IMR-90 (cell line): ENCODE measurements at regions not wholly inside any gene's neighbourhood (a gene's known extent, or its start where the extent isn't known, plus 50 kb on each side); places are given as distances from the start of the nearest gene placed in this dataset.

Experiments
- ATAC-seq: fragments of 200-7000 bp; cut with Tn5 transposase; 2 replicates; pipeline ENCODE4 v1.9.1; 2020; ENCODE audit warnings: low read depth, mild to moderate bottlenecking, moderate library complexity
- BruUV-seq: library from RNA; stranded (reverse); fragments of 400-500 nt; replicated peaks from 2 replicates; lab custom pipeline; 2021; lab: Mats Ljungman, UMichigan
- CTCF ChIA-PET: fragments of 300-600 bp; formaldehyde crosslinking; extraction: SDS; loops from one replicate; lab custom pipeline; 2021; ENCODE audit warnings: antibody characterized with exemption; lab: Yijun Ruan, JAX
- POLR2A ChIA-PET: fragments of 300-600 bp; sonication (Branson Sonifier 250); formaldehyde crosslinking; loops from one replicate; lab custom pipeline; 2022; ENCODE audit warnings: antibody characterized with exemption; ENCODE audit not compliant: unreplicated experiment; lab: Charles Lee
- DNase-seq: peaks from one replicate; pipeline ENCODE4 v3.0.0; 2013
- H2AFZ ChIP-seq: replicated peaks from 2 replicates; pipeline ENCODE3; 2013; ENCODE audit warnings: low read length, mild to moderate bottlenecking; ENCODE audit not compliant: poor library complexity
- H2AK5ac ChIP-seq: 2 replicates; pipeline ENCODE4 v1.6.1; 2013; ENCODE audit warnings: low read depth, low read length, inconsistent platforms
- H2AK9ac ChIP-seq: replicated peaks from 2 replicates; pipeline ENCODE3; 2013; ENCODE audit warnings: mild to moderate bottlenecking, low read depth, low read length, moderate library complexity; ENCODE audit not compliant: poor library complexity
- H2BK120ac ChIP-seq: 2 replicates; pipeline ENCODE4 v1.6.1; 2013; ENCODE audit warnings: low read depth, low read length, inconsistent platforms
- H2BK15ac ChIP-seq: 3 replicates; pipeline ENCODE4 v1.6.1; 2013; ENCODE audit warnings: low read depth, low read length, inconsistent platforms
- H2BK20ac ChIP-seq: 2 replicates; pipeline ENCODE4 v1.6.1; 2013; ENCODE audit warnings: low read depth, mild to moderate bottlenecking, inconsistent platforms, low read length, moderate library complexity
- H2BK5ac ChIP-seq: 2 replicates; pipeline ENCODE4 v1.6.1; 2013; ENCODE audit warnings: mild to moderate bottlenecking, low read depth, low read length, inconsistent platforms; ENCODE audit not compliant: poor library complexity, severe bottlenecking
- H3K14ac ChIP-seq: replicated peaks from 2 replicates; pipeline ENCODE4 v1.6.1; 2013; ENCODE audit warnings: low read depth, low read length, inconsistent platforms
- H3K18ac ChIP-seq: 2 replicates; pipeline ENCODE4 v1.6.1; 2013; ENCODE audit warnings: low read depth, low read length, control low read depth
- H3K23ac ChIP-seq: 2 replicates; pipeline ENCODE4 v1.6.1; 2013; ENCODE audit warnings: low read depth, low read length, inconsistent platforms
- H3K27ac ChIP-seq: 2 replicates; pipeline ENCODE4 v1.5.1; 2013; ENCODE audit warnings: mild to moderate bottlenecking, control low read depth, low read length; ENCODE audit not compliant: insufficient read depth
- H3K27me3 ChIP-seq: 2 replicates; pipeline ENCODE4 v1.6.1; 2013; ENCODE audit warnings: low read length; ENCODE audit not compliant: control insufficient read depth, insufficient read depth
- H3K36me3 ChIP-seq: 2 replicates; pipeline ENCODE4 v1.6.1; 2013; ENCODE audit warnings: low read length, mixed read lengths; ENCODE audit not compliant: control insufficient read depth, insufficient read depth
- H3K4ac ChIP-seq: 2 replicates; pipeline ENCODE4 v1.6.1; 2013; ENCODE audit warnings: low read depth, low read length, inconsistent platforms
- H3K4me1 ChIP-seq: 2 replicates; pipeline ENCODE4 v1.6.1; 2013; ENCODE audit warnings: low read length, mixed read lengths; ENCODE audit not compliant: control insufficient read depth, insufficient read depth
- H3K4me2 ChIP-seq: 2 replicates; pipeline ENCODE4 v1.6.1; 2013; ENCODE audit warnings: low read depth, mild to moderate bottlenecking, control low read depth, low read length, moderate library complexity
- H3K4me3 ChIP-seq: 2 replicates; pipeline ENCODE4 v1.5.1; 2013; ENCODE audit warnings: low read depth, mild to moderate bottlenecking, control low read depth, low read length, moderate library complexity; ENCODE audit not compliant: insufficient read depth
- H3K56ac ChIP-seq: 2 replicates; pipeline ENCODE4 v1.6.1; 2013; ENCODE audit warnings: low read length, inconsistent platforms; ENCODE audit not compliant: insufficient read depth; ENCODE audit errors: extremely low read depth
- H3K79me1 ChIP-seq, 2 experiments: 2 replicates each; pipeline ENCODE4 v1.6.1; 2013; ENCODE audit warnings: low read length in 2 of 2, inconsistent platforms in 1 of 2, low read depth in 1 of 2
- H3K9ac ChIP-seq: 2 replicates; pipeline ENCODE4 v1.6.1; 2013; ENCODE audit warnings: low read depth, low read length, control low read depth
- H3K9me1 ChIP-seq: 2 replicates; pipeline ENCODE4 v1.6.1; 2013; ENCODE audit warnings: low read length, inconsistent platforms; ENCODE audit not compliant: insufficient read depth
- H3K9me3 ChIP-seq: 2 replicates; pipeline ENCODE4 v1.6.1; 2013; ENCODE audit warnings: low read length; ENCODE audit not compliant: control insufficient read depth, insufficient read depth
- H4K20me1 ChIP-seq: 2 replicates; pipeline ENCODE4 v1.6.1; 2013; ENCODE audit warnings: low read length, inconsistent platforms; ENCODE audit not compliant: insufficient read depth
- H4K5ac ChIP-seq: 2 replicates; pipeline ENCODE4 v1.6.1; 2013; ENCODE audit warnings: mild to moderate bottlenecking, low read depth, low read length, control low read depth
- H4K8ac ChIP-seq, 2 experiments: 2 replicates each; pipeline ENCODE4 v1.6.1; 2013; ENCODE audit warnings: low read depth in 2 of 2, low read length in 2 of 2, control low read depth in 1 of 2, inconsistent platforms in 1 of 2
- H4K91ac ChIP-seq: 2 replicates; pipeline ENCODE4 v1.6.1; 2013; ENCODE audit warnings: low read depth, low read length, inconsistent platforms; ENCODE audit not compliant: insufficient read depth
- BHLHE40 ChIP-seq: fragments of 150-350 bp; IDR thresholded peaks from 2 replicates; pipeline ENCODE4 v1.6.1; 2016; ENCODE audit warnings: mild to moderate bottlenecking, low read depth, low read length
- CEBPB ChIP-seq: IDR thresholded peaks from 2 replicates; pipeline ENCODE4 v1.6.1; 2012; ENCODE audit warnings: low read depth, low read length, improper control_type of control experiment
- CHD1 ChIP-seq: IDR thresholded peaks from 2 replicates; pipeline ENCODE4 v1.6.1; 2012; ENCODE audit warnings: low read depth, low read length, improper control_type of control experiment
- ELK1 ChIP-seq: fragments of 150-350 bp; IDR thresholded peaks from 2 replicates; pipeline ENCODE4 v1.6.1; 2016; ENCODE audit warnings: low read depth, mild to moderate bottlenecking, low read length, moderate library complexity, borderline replicate concordance
- FOS ChIP-seq: fragments of 150-350 bp; IDR thresholded peaks from 2 replicates; pipeline ENCODE4 v1.6.1; 2016; ENCODE audit warnings: low read depth, low read length
- MAFK ChIP-seq: IDR thresholded peaks from 2 replicates; pipeline ENCODE4 v1.6.1; 2012; ENCODE audit warnings: low read depth, low read length, improper control_type of control experiment
- MAZ ChIP-seq: IDR thresholded peaks from 2 replicates; pipeline ENCODE4 v1.6.1; 2012; ENCODE audit warnings: low read depth, mild to moderate bottlenecking, low read length, improper control_type of control experiment, moderate library complexity, borderline replicate concordance
- MXI1 ChIP-seq: IDR thresholded peaks from 2 replicates; pipeline ENCODE4 v1.6.1; 2012; ENCODE audit warnings: low read depth, mild to moderate bottlenecking, low read length, moderate library complexity, borderline replicate concordance
- NFE2L2 ChIP-seq: fragments of 150-350 bp; IDR thresholded peaks from 2 replicates; pipeline ENCODE4 v1.6.1; 2016; ENCODE audit warnings: low read depth, mild to moderate bottlenecking, low read length
- POLR2A ChIP-seq: IDR thresholded peaks from 2 replicates; pipeline ENCODE4 v1.6.1; 2012; ENCODE audit warnings: mild to moderate bottlenecking, low read depth, low read length
- RAD21 ChIP-seq: IDR thresholded peaks from 2 replicates; pipeline ENCODE4 v1.6.1; 2012; ENCODE audit warnings: low read length, improper control_type of control experiment
- RCOR1 ChIP-seq: IDR thresholded peaks from 2 replicates; pipeline ENCODE4 v1.6.1; 2012; ENCODE audit warnings: mild to moderate bottlenecking, low read length, improper control_type of control experiment; ENCODE audit not compliant: insufficient replicate concordance
- RFX5 ChIP-seq: IDR thresholded peaks from 2 replicates; pipeline ENCODE4 v1.8.0; 2012; ENCODE audit warnings: low read depth, mild to moderate bottlenecking, low read length, moderate library complexity
- SMC3 ChIP-seq: fragments of 150-350 bp; IDR thresholded peaks from 2 replicates; pipeline ENCODE4 v1.6.1; 2016; ENCODE audit warnings: low read depth, mild to moderate bottlenecking, antibody characterized with exemption, low read length, moderate library complexity
- WGBS, 2 experiments: methylation state at CpG; one replicate each; pipeline versions ENCODE4 v1.1.5 to v1.1.7; 2013; ENCODE audit warnings: missing lambda C conversion rate in 2 of 2; ENCODE audit not compliant: insufficient read length in 1 of 2; ENCODE audit errors: extremely low coverage in 2 of 2; 5-methylcytosine and 5-hydroxymethylcytosine counted together
- dilution Hi-C: fragments of 300-500 bp; cut with HindIII; formaldehyde crosslinking; loops from one replicate; pipeline ENCODE4 v1.14.3; 2018; ENCODE audit warnings: low sequenced_read_pairs; ENCODE audit not compliant: unreplicated experiment
- in situ Hi-C: fragments of 300-500 bp; cut with MboI; formaldehyde crosslinking; loops from 3 replicates; pipeline ENCODE4 v1.14.3; 2019; ENCODE audit warnings: low sequenced_read_pairs, inconsistent platforms, mixed read lengths
- intact Hi-C: fragments of 100-400 bp; cut with micrococcal nuclease; formaldehyde crosslinking; loops from 2 replicates; pipeline ENCODE4 v1.10.0; 2022
- TF ChIP-seq, protein P1 (sequence below): fragments of 150-350 bp; IDR thresholded peaks from 2 replicates; pipeline ENCODE4 v1.6.1; 2017; ENCODE audit warnings: mild to moderate bottlenecking, antibody characterized with exemption, low read length, low read depth
- TF ChIP-seq, protein P2 (sequence below): conservative IDR thresholded peaks from 2 replicates; pipeline ENCODE4 v1.5.1; 2012; ENCODE audit warnings: mild to moderate bottlenecking, low read depth, low read length, improper control_type of control experiment

DNA sequence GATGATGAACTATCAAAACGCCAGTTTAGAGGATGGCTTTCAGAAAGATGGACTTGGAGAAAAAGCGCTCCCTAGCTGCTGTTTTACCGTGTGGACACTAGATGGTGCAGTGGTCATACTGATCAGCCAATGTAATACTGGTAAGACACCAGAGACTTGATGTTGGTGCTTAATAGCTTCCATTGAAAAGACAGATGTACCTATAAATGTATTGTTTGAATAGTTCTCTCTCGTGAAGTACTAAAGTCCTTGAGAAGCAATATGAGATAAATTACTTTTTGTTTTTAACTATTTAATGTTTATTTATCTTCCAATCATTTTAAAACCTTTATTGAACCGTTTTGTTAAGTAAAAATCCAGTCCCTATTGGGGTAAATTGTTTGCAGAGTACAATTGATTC, 63.9 kb upstream of the FUCA2 start:
- no TSS peak for BruUV-seq
- Histone ChIP-seq H3K9me1 (0 out of 2 replicates have a peak, but pooled peaks cover 5% of the 10 kb centered on the region), H4K8ac (no peak overlapping the region), H3K4me2 (no peak overlapping the region), H3K14ac (no peak overlapping the region), H4K5ac (no peak overlapping the region), H2BK5ac (no peak overlapping the region), H2AK5ac (no peak overlapping the region), H3K79me1 (peaks cover 0 to 15% of the 10 kb centered on the region in 2 experiments; a peak in 2 of 4 replicates), H3K4me1 (peaks cover 3% of the 10 kb centered on the region), H3K9me3 (peaks cover 2% of the 10 kb centered on the region), H3K9ac (no peak overlapping the region), H3K27ac (no peak overlapping the region), H3K23ac (no peak overlapping the region), H4K20me1 (no peaks in the 10 kb centered on the region), H3K56ac (no peak overlapping the region), H3K4me3 (no peak overlapping the region), H2BK20ac (no peak overlapping the region), H3K4ac (no peak overlapping the region), H4K91ac (no peak overlapping the region), H2BK15ac (no peak overlapping the region), H3K18ac (no peak overlapping the region), H2AFZ (no peak overlapping the region), H3K27me3 (no peaks in the 10 kb centered on the region), H3K36me3 (no peaks in the 10 kb centered on the region), H2AK9ac (no peak overlapping the region), H2BK120ac (no peak overlapping the region)
- DNase-seq (peak; percentile 86), ATAC-seq (peak; percentile 88)
- CTCF ChIA-PET = interaction anchor here (0.6 to 2.3 kb wide), 9 partner anchors 36 to 521 kb away, joined by 3 to 23 read pairs (median 3); no protein-coding TSS in a partner anchor
- intact Hi-C loops (loop anchor here (1.0 to 10.0 kb wide), 6 partner anchors 103 to 909 kb away; partner anchors contain the start of gene LTV1), dilution Hi-C loops (no loop called here), in situ Hi-C loops (loop anchor here (5.0 kb wide), 1 partner anchor 437 kb away; no protein-coding TSS in a partner anchor)
- TF ChIP-seq MAFK = no peak
- no peak; the same call in 1 of the 2 replicates for TF ChIP-seq CHD1
- TF ChIP-seq, protein P1, sequence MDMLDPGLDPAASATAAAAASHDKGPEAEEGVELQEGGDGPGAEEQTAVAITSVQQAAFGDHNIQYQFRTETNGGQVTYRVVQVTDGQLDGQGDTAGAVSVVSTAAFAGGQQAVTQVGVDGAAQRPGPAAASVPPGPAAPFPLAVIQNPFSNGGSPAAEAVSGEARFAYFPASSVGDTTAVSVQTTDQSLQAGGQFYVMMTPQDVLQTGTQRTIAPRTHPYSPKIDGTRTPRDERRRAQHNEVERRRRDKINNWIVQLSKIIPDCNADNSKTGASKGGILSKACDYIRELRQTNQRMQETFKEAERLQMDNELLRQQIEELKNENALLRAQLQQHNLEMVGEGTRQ = no peak
- no peak for TF ChIP-seq MAZ
- peak; percentile 98 for TF ChIP-seq RAD21
- 0 out of 2 replicates have a peak, but pooled peaks have one; percentile 29 for TF ChIP-seq POLR2A
- no peak for TF ChIP-seq FOS
- TF ChIP-seq CEBPB = no peak
- TF ChIP-seq, protein P2, sequence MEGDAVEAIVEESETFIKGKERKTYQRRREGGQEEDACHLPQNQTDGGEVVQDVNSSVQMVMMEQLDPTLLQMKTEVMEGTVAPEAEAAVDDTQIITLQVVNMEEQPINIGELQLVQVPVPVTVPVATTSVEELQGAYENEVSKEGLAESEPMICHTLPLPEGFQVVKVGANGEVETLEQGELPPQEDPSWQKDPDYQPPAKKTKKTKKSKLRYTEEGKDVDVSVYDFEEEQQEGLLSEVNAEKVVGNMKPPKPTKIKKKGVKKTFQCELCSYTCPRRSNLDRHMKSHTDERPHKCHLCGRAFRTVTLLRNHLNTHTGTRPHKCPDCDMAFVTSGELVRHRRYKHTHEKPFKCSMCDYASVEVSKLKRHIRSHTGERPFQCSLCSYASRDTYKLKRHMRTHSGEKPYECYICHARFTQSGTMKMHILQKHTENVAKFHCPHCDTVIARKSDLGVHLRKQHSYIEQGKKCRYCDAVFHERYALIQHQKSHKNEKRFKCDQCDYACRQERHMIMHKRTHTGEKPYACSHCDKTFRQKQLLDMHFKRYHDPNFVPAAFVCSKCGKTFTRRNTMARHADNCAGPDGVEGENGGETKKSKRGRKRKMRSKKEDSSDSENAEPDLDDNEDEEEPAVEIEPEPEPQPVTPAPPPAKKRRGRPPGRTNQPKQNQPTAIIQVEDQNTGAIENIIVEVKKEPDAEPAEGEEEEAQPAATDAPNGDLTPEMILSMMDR = peak; percentile 93
- TF ChIP-seq SMC3 = peak; percentile 94
- TF ChIP-seq RFX5 = no peak
- no peak for TF ChIP-seq MXI1
- TF ChIP-seq RCOR1 = no peak
- TF ChIP-seq NFE2L2 = no peak
- TF ChIP-seq ELK1 = no peak
- no peak for TF ChIP-seq BHLHE40
- POLR2A ChIA-PET = interaction anchor here (0.7 kb wide), 1 partner anchor 189 kb away, joined by 3 read pairs; no protein-coding TSS in a partner anchor
- WGBS, 2 experiments = 0% methylated on average over 1 of the region's 5 CpGs; no CpG with 5 or more reads in 1 of the 2 experiments
